SK-N-SH (cell line): ENCODE measurements at regions not wholly inside any gene's neighbourhood (a gene's known extent, or its start where the extent isn't known, plus 50 kb on each side); places are given as distances from the start of the nearest gene placed in this dataset.

Experiments used
- CTCF ChIA-PET: fragments of 300-600, 350-600 bp; formaldehyde crosslinking; extraction: SDS; loops from one replicate; lab custom pipeline; 2021; lab: Yijun Ruan, JAX
- POLR2A ChIA-PET: fragments of 350-600 bp; sonication (Branson Sonifier 250); formaldehyde crosslinking; extraction: SDS; loops from one replicate; lab custom pipeline; 2020; ENCODE audit warnings: antibody characterized with exemption, inconsistent platforms; lab: Yijun Ruan, JAX
- DNase-seq: peaks from one replicate; pipeline ENCODE4 v3.0.0; 2012
- H2AFZ ChIP-seq: fragments of 200-600 bp; sonication (generic); 2 replicates; pipeline ENCODE4 v1.8.1; 2016; ENCODE audit warnings: antibody characterized with exemption, mild to moderate bottlenecking, low read depth
- H3F3A ChIP-seq: fragments of 200-600 bp; sonication (generic); replicated peaks from 2 replicates; pipeline ENCODE3; 2016; ENCODE audit warnings: antibody characterized with exemption, mild to moderate bottlenecking; ENCODE audit not compliant: insufficient read depth
- H3K27ac ChIP-seq, 2 experiments: fragments of 200-500 bp in 1 of 2; fragments of 200-600 bp in 1 of 2; sonication (Bioruptor generic) in 1 of 2; sonication (generic), shearing (Covaris generic) in 1 of 2; 2 replicates each; pipeline versions ENCODE4 v1.5.1 to v1.6.1; 2014 to 2016; ENCODE audit warnings: low read depth in 2 of 2, inconsistent platforms in 1 of 2, low read length in 1 of 2, mild to moderate bottlenecking in 1 of 2, mixed read lengths in 1 of 2
- H3K27me3 ChIP-seq: fragments of 200-600 bp; sonication (generic), shearing (Covaris generic); 2 replicates; pipeline ENCODE4 v1.6.1; 2016; ENCODE audit warnings: mixed run types; ENCODE audit not compliant: insufficient read depth
- H3K36me3 ChIP-seq, 2 experiments: fragments of 200-500 bp in 1 of 2; fragments of 200-600 bp in 1 of 2; sonication (Bioruptor generic) in 1 of 2; sonication (generic) in 1 of 2; replicated peaks in 1 of 2; 2 replicates each; pipeline versions ENCODE3 to v1.5.1; 2014 to 2016; ENCODE audit warnings: low read length in 1 of 2, mild to moderate bottlenecking in 1 of 2; ENCODE audit not compliant: insufficient read depth in 2 of 2, control insufficient read depth in 1 of 2
- H3K4me1 ChIP-seq, 2 experiments: fragments of 200-500 bp in 1 of 2; fragments of 200-600 bp in 1 of 2; sonication (Bioruptor generic) in 1 of 2; sonication (generic), shearing (Covaris generic) in 1 of 2; 2 replicates each; pipeline versions ENCODE4 v1.5.1 to v1.6.1; 2014 to 2016; ENCODE audit warnings: low read depth in 1 of 2, low read length in 1 of 2, mixed run types in 1 of 2; ENCODE audit not compliant: insufficient read depth in 2 of 2, control insufficient read depth in 1 of 2
- H3K4me2 ChIP-seq: fragments of 200-600 bp; sonication (generic), shearing (Covaris generic); 2 replicates; pipeline ENCODE4 v1.6.1; 2017; ENCODE audit warnings: mixed run types
- H3K4me3 ChIP-seq, 2 experiments: fragments of 200-500 bp in 1 of 2; fragments of 200-600 bp in 1 of 2; sonication (Bioruptor generic) in 1 of 2; sonication (generic), shearing (Covaris generic) in 1 of 2; 2 replicates each; pipeline versions ENCODE4 v1.5.1 to v1.8.1; 2014 to 2016; ENCODE audit warnings: low read depth in 2 of 2, inconsistent platforms in 1 of 2, low read length in 1 of 2, mild to moderate bottlenecking in 1 of 2, mixed read lengths in 1 of 2, moderate library complexity in 1 of 2
- H3K79me2 ChIP-seq: fragments of 200-600 bp; sonication (generic); 2 replicates; pipeline ENCODE4 v1.8.1; 2017; ENCODE audit warnings: mild to moderate bottlenecking; ENCODE audit not compliant: insufficient read depth
- H3K9ac ChIP-seq: fragments of 200-600 bp; sonication (generic); 2 replicates; pipeline ENCODE4 v1.6.1; 2017; ENCODE audit warnings: mixed run types
- H3K9me2 ChIP-seq: fragments of 200-600 bp; sonication (generic); 2 replicates; pipeline ENCODE4 v1.6.1; 2017; ENCODE audit warnings: mixed run types
- H3K9me3 ChIP-seq: fragments of 200-600 bp; sonication (generic); 2 replicates; pipeline ENCODE4 v1.6.1; 2017; ENCODE audit warnings: mixed run types, mild to moderate bottlenecking, moderate library complexity
- H4K20me1 ChIP-seq: fragments of 200-600 bp; sonication (generic); 2 replicates; pipeline ENCODE4 v1.6.1; 2017; ENCODE audit warnings: mild to moderate bottlenecking, mixed run types; ENCODE audit not compliant: insufficient read depth
- EP300 ChIP-seq, 2 experiments: IDR thresholded peaks; 2 replicates each; pipeline versions ENCODE4 v1.4.0 to v1.6.1; 2012; ENCODE audit warnings: borderline replicate concordance in 1 of 2, low read depth in 1 of 2, low read length in 1 of 2
- FOSL2 ChIP-seq: IDR thresholded peaks from 2 replicates; pipeline ENCODE4 v1.4.0; 2012; ENCODE audit warnings: low read depth, mild to moderate bottlenecking, moderate library complexity, borderline replicate concordance
- MEF2A ChIP-seq: IDR thresholded peaks from 2 replicates; pipeline ENCODE4 v1.4.0; 2012; ENCODE audit warnings: low read depth, borderline replicate concordance
- MXI1 ChIP-seq: IDR thresholded peaks from 2 replicates; pipeline ENCODE4 v1.6.1; 2012; ENCODE audit warnings: mild to moderate bottlenecking, low read depth, low read length, improper control_type of control experiment
- NFIC ChIP-seq: IDR thresholded peaks from 2 replicates; pipeline ENCODE4 v1.4.0; 2012; ENCODE audit warnings: borderline replicate concordance
- NRF1 ChIP-seq: IDR thresholded peaks from 2 replicates; pipeline ENCODE4 v1.6.1; 2012; ENCODE audit warnings: low read depth, mild to moderate bottlenecking, low read length
- POLR2AphosphoS5 ChIP-seq: IDR thresholded peaks from 2 replicates; pipeline ENCODE4 v1.6.1; 2012; ENCODE audit warnings: low read depth, low read length
- RXRA ChIP-seq: IDR thresholded peaks from 2 replicates; pipeline ENCODE4 v1.4.0; 2012; ENCODE audit warnings: low read depth, mild to moderate bottlenecking, borderline replicate concordance
- TAF1 ChIP-seq: IDR thresholded peaks from 2 replicates; pipeline ENCODE4 v1.6.1; 2012; ENCODE audit warnings: low read depth, mild to moderate bottlenecking, low read length, moderate library complexity, borderline replicate concordance
- TEAD4 ChIP-seq: IDR thresholded peaks from 2 replicates; pipeline ENCODE4 v1.4.0; 2012; ENCODE audit warnings: mild to moderate bottlenecking, borderline replicate concordance; ENCODE audit not compliant: insufficient read depth
- WGBS: methylation state at CpG from one replicate; pipeline ENCODE4 v1.1.6; 2017; ENCODE audit warnings: low lambda C conversion rate; 5-methylcytosine and 5-hydroxymethylcytosine counted together
- TF ChIP-seq, protein P1 (sequence below): fragments of 150-350 bp; IDR thresholded peaks from 2 replicates; pipeline ENCODE4 v1.6.1; 2017; ENCODE audit warnings: antibody characterized with exemption, low read length, low read depth, borderline replicate concordance
- TF ChIP-seq, protein P2 (sequence below): IDR thresholded peaks from 2 replicates; pipeline ENCODE4 v1.4.0; 2012; ENCODE audit warnings: low read depth
- TF ChIP-seq, protein P3 (sequence below): IDR thresholded peaks from 2 replicates; pipeline ENCODE4 v1.4.0; 2012; ENCODE audit warnings: low read depth, borderline replicate concordance
- TF ChIP-seq, protein P4 (sequence below): IDR thresholded peaks from 2 replicates; pipeline ENCODE4 v1.6.1; 2012; ENCODE audit warnings: mild to moderate bottlenecking, low read depth, low read length, moderate library complexity
- TF ChIP-seq, protein P5 (sequence below): fragments of 200-600 bp; sonication (generic); IDR thresholded peaks from 2 replicates; pipeline ENCODE4 v1.6.1; 2017; ENCODE audit warnings: antibody characterized with exemption, mild to moderate bottlenecking, moderate library complexity
- TF ChIP-seq, protein P6 (sequence below): fragments of 150-350 bp; IDR thresholded peaks from 2 replicates; pipeline ENCODE4 v1.6.1; 2016; ENCODE audit warnings: mild to moderate bottlenecking, low read depth, low read length

DNA sequence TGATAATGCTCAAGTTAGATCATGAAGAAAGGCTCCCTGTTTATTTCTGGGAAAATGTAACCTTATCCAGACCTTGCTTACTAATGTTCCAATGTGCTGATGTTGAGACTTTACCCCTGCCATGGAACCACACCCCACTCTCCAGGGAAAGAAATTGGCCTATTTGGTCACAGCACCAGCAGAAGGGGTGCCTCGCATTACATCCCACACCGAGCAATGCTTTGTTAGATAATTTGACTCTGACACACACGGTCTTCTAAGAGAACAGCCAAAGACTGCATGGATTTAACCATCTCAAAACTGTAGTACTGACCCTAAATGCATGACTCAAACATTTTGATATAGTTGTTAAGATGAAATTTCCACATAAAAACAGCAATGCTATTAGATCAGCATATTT lies 152.1 kb upstream of the CCDC150 start:
- Histone ChIP-seq H3K9me3 (no peaks in the 10 kb centered on the region), H3K4me1 (no peaks in the 10 kb centered on the region), H3K9ac (no peak overlapping the region), H3K36me3 (no peaks in the 10 kb centered on the region), H3K9me2 (no peaks in the 10 kb centered on the region), H2AFZ (no peak overlapping the region), H3K27me3 (no peaks in the 10 kb centered on the region), H3K79me2 (no peaks in the 10 kb centered on the region), H3K4me3 (no peak overlapping the region), H3K4me2 (no peak overlapping the region), H3K27ac (no peak overlapping the region), H3F3A (peaks cover 2% of the 10 kb centered on the region), H4K20me1 (no peaks in the 10 kb centered on the region)
- no peak for TF ChIP-seq NFIC
- TF ChIP-seq, protein P1, sequence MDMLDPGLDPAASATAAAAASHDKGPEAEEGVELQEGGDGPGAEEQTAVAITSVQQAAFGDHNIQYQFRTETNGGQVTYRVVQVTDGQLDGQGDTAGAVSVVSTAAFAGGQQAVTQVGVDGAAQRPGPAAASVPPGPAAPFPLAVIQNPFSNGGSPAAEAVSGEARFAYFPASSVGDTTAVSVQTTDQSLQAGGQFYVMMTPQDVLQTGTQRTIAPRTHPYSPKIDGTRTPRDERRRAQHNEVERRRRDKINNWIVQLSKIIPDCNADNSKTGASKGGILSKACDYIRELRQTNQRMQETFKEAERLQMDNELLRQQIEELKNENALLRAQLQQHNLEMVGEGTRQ = no peak
- TF ChIP-seq FOSL2 = no peak
- TF ChIP-seq EP300 (IDR thresholded peaks at IDR 0.05; ENCODE audit: borderline replicate concordance in 1 of 2, low read depth in 1 of 2, low read length in 1 of 2) = no peak
- TF ChIP-seq NRF1 = no peak
- no peak for TF ChIP-seq TEAD4
- TF ChIP-seq RXRA = no peak
- TF ChIP-seq MEF2A = no peak
- TF ChIP-seq, protein P2, sequence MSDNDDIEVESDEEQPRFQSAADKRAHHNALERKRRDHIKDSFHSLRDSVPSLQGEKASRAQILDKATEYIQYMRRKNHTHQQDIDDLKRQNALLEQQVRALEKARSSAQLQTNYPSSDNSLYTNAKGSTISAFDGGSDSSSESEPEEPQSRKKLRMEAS = no peak
- TF ChIP-seq, protein P3, sequence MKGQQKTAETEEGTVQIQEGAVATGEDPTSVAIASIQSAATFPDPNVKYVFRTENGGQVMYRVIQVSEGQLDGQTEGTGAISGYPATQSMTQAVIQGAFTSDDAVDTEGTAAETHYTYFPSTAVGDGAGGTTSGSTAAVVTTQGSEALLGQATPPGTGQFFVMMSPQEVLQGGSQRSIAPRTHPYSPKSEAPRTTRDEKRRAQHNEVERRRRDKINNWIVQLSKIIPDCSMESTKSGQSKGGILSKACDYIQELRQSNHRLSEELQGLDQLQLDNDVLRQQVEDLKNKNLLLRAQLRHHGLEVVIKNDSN = no peak
- no peak for TF ChIP-seq POLR2AphosphoS5
- no peak for TF ChIP-seq TAF1
- TF ChIP-seq, protein P4, sequence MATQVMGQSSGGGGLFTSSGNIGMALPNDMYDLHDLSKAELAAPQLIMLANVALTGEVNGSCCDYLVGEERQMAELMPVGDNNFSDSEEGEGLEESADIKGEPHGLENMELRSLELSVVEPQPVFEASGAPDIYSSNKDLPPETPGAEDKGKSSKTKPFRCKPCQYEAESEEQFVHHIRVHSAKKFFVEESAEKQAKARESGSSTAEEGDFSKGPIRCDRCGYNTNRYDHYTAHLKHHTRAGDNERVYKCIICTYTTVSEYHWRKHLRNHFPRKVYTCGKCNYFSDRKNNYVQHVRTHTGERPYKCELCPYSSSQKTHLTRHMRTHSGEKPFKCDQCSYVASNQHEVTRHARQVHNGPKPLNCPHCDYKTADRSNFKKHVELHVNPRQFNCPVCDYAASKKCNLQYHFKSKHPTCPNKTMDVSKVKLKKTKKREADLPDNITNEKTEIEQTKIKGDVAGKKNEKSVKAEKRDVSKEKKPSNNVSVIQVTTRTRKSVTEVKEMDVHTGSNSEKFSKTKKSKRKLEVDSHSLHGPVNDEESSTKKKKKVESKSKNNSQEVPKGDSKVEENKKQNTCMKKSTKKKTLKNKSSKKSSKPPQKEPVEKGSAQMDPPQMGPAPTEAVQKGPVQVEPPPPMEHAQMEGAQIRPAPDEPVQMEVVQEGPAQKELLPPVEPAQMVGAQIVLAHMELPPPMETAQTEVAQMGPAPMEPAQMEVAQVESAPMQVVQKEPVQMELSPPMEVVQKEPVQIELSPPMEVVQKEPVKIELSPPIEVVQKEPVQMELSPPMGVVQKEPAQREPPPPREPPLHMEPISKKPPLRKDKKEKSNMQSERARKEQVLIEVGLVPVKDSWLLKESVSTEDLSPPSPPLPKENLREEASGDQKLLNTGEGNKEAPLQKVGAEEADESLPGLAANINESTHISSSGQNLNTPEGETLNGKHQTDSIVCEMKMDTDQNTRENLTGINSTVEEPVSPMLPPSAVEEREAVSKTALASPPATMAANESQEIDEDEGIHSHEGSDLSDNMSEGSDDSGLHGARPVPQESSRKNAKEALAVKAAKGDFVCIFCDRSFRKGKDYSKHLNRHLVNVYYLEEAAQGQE = no peak
- TF ChIP-seq, protein P5, sequence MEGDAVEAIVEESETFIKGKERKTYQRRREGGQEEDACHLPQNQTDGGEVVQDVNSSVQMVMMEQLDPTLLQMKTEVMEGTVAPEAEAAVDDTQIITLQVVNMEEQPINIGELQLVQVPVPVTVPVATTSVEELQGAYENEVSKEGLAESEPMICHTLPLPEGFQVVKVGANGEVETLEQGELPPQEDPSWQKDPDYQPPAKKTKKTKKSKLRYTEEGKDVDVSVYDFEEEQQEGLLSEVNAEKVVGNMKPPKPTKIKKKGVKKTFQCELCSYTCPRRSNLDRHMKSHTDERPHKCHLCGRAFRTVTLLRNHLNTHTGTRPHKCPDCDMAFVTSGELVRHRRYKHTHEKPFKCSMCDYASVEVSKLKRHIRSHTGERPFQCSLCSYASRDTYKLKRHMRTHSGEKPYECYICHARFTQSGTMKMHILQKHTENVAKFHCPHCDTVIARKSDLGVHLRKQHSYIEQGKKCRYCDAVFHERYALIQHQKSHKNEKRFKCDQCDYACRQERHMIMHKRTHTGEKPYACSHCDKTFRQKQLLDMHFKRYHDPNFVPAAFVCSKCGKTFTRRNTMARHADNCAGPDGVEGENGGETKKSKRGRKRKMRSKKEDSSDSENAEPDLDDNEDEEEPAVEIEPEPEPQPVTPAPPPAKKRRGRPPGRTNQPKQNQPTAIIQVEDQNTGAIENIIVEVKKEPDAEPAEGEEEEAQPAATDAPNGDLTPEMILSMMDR = no peak
- TF ChIP-seq, protein P6, sequence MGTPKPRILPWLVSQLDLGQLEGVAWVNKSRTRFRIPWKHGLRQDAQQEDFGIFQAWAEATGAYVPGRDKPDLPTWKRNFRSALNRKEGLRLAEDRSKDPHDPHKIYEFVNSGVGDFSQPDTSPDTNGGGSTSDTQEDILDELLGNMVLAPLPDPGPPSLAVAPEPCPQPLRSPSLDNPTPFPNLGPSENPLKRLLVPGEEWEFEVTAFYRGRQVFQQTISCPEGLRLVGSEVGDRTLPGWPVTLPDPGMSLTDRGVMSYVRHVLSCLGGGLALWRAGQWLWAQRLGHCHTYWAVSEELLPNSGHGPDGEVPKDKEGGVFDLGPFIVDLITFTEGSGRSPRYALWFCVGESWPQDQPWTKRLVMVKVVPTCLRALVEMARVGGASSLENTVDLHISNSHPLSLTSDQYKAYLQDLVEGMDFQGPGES = no peak
- TF ChIP-seq MXI1 = no peak
- ChIA-PET POLR2A (no interaction called here), CTCF (interaction anchor here (1.3 kb wide), 1 partner anchor 11 kb away, joined by 6 read pairs; no protein-coding TSS in a partner anchor)
- 84% methylated on average over 3 of the region's 3 CpGs for WGBS
- no peak for DNase-seq
